ENCODE measurements at regions not wholly inside any gene's neighbourhood (a gene's known extent, or its start where the extent isn't known, plus 50 kb on each side); places are given as distances from the start of the nearest gene placed in this dataset.

DNA sequence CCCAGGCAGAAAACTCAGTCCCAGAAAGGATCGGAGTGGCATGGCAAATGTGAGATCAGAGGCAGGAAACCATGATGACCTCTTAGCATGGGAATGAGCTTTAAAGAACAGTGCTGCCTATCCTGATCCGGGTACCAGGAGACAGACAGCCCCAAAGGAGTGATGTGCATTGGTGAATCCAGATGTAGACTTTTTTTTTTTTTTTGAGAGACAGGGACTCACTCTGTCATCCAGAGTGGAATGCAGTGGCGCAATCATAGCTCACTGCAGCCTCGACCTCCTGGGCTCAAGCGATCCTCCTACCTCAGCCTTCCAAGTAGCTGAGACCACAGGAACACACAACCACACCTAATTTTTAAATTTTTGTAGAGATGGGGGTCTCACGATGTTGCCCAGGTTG is 122.7 kb downstream of the VAPA start:
- Histone ChIP-seq H3F3A (ENCODE audit: insufficient read depth, low read depth) (peaks cover 32% of the 10 kb centered on the region), H3K27me3 (ENCODE audit: insufficient read depth, low read depth) (no peaks in the 10 kb centered on the region), H3K4me2 (peak overlapping the region; percentile 62; the same call in 1 of the 2 replicates), H3K4me3 (no peak overlapping the region), H3K9me3 (ENCODE audit: insufficient read depth, low read depth) (no peaks in the 10 kb centered on the region), H2AFZ (no peak overlapping the region), H3K79me2 (ENCODE audit: low read depth) (no peaks in the 10 kb centered on the region), H3K9me2 (ENCODE audit: insufficient read depth) (no peaks in the 10 kb centered on the region), H3K36me3 (ENCODE audit: low read depth) (no peaks in the 10 kb centered on the region), H3K27ac (peak overlapping the region; percentile 67), H3K4me1 (replicated peaks; ENCODE audit: insufficient read depth) (peaks cover 31% of the 10 kb centered on the region), H4K20me1 (ENCODE audit: insufficient read depth) (no peaks in the 10 kb centered on the region)
- no peak for DNase-seq
- TF ChIP-seq, protein P1, sequence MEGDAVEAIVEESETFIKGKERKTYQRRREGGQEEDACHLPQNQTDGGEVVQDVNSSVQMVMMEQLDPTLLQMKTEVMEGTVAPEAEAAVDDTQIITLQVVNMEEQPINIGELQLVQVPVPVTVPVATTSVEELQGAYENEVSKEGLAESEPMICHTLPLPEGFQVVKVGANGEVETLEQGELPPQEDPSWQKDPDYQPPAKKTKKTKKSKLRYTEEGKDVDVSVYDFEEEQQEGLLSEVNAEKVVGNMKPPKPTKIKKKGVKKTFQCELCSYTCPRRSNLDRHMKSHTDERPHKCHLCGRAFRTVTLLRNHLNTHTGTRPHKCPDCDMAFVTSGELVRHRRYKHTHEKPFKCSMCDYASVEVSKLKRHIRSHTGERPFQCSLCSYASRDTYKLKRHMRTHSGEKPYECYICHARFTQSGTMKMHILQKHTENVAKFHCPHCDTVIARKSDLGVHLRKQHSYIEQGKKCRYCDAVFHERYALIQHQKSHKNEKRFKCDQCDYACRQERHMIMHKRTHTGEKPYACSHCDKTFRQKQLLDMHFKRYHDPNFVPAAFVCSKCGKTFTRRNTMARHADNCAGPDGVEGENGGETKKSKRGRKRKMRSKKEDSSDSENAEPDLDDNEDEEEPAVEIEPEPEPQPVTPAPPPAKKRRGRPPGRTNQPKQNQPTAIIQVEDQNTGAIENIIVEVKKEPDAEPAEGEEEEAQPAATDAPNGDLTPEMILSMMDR (conservative IDR thresholded peaks at IDR 0.05): no peak
- TF ChIP-seq EZH2 (IDR thresholded peaks at IDR 0.05; ENCODE audit: low read depth): no peak
- POLR2A ChIA-PET (ENCODE audit: unreplicated experiment): no interaction called here
- intact Hi-C loops (cut with micrococcal nuclease; ENCODE audit: unreplicated experiment): no loop called here
- BruUV-seq (replicated peaks): no TSS peak
- CTCF ChIA-PET: no interaction called here

DNA sequence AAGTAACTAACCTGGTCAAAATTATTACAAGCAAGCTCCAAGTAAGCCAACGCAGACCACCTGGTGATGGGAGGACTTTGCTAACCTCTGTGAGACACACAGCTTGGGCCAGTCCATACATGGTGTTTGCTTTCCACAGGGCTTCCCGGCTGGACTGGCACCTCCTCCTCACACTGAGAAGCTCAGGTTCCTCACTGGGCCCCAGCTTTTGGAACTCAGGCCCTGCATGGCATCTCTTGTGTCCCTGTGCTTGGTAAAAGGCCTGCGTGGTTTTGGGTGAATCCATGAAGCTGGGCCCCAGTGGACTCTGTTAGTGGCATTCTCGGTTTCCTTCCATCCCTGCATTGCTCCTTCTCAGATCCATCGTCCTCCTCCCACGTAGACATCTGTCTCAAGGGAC is 123.4 kb downstream of the VAPA start:
- DNase-seq: no peak
- Histone ChIP-seq H3K79me2 (ENCODE audit: low read depth) (no peaks in the 10 kb centered on the region), H3K27me3 (ENCODE audit: insufficient read depth, low read depth) (no peaks in the 10 kb centered on the region), H4K20me1 (ENCODE audit: insufficient read depth) (no peaks in the 10 kb centered on the region), H3K4me1 (replicated peaks; ENCODE audit: insufficient read depth) (peaks cover 31% of the 10 kb centered on the region), H3F3A (ENCODE audit: insufficient read depth, low read depth) (peaks cover 32% of the 10 kb centered on the region), H3K27ac (no peak overlapping the region), H3K4me2 (no peak overlapping the region), H3K9me2 (ENCODE audit: insufficient read depth) (no peaks in the 10 kb centered on the region), H2AFZ (no peak overlapping the region), H3K4me3 (no peak overlapping the region), H3K36me3 (ENCODE audit: low read depth) (no peaks in the 10 kb centered on the region), H3K9me3 (ENCODE audit: insufficient read depth, low read depth) (no peaks in the 10 kb centered on the region)
- BruUV-seq (replicated peaks): no TSS peak
- TF ChIP-seq, protein P1 (conservative IDR thresholded peaks at IDR 0.05): no peak
- TF ChIP-seq EZH2 (IDR thresholded peaks at IDR 0.05; ENCODE audit: low read depth): no peak
- intact Hi-C loops (cut with micrococcal nuclease; ENCODE audit: unreplicated experiment): no loop called here
- POLR2A ChIA-PET (ENCODE audit: unreplicated experiment): no interaction called here
- CTCF ChIA-PET: no interaction called here

DNA sequence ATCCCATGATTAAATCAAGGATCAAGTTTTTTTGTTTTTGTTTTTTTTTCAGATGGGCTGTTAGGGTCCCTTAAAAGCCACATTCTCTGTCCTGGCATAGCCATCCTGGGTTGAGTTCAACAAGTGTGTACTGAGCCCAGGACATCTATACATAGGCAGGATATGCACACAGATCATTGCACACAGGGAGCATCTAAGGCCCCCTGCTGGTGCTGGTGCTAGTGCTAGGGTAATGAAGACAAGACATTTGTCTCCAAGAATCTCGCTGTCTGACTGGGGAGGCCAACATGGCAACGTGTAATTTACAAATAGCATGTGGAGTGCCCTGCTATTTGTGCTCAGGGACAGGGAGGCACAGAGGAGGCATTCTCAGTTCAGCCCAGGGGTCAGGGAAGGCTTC is 124.5 kb downstream of the VAPA start:
- H3K4me3 ChIP-seq: no peak overlapping the region
- POLR2A ChIA-PET (ENCODE audit: unreplicated experiment): no interaction called here

More for the DNA sequence above, 124.5 kb downstream of the VAPA start:
- H3K4me2 ChIP-seq: no peak overlapping the region
- TF ChIP-seq EZH2 (IDR thresholded peaks at IDR 0.05; ENCODE audit: low read depth): no peak
- TF ChIP-seq, protein P1 (conservative IDR thresholded peaks at IDR 0.05): no peak
- H3F3A ChIP-seq (ENCODE audit: insufficient read depth, low read depth): peaks cover 32% of the 10 kb centered on the region
- H2AFZ ChIP-seq: no peak overlapping the region
- no peak for DNase-seq
- H3K36me3 ChIP-seq (ENCODE audit: low read depth): no peaks in the 10 kb centered on the region
- intact Hi-C loops (cut with micrococcal nuclease; ENCODE audit: unreplicated experiment): no loop called here
- H3K79me2 ChIP-seq (ENCODE audit: low read depth): no peaks in the 10 kb centered on the region
- H3K27ac ChIP-seq: no peak overlapping the region
- no peaks in the 10 kb centered on the region for H4K20me1 ChIP-seq (ENCODE audit: insufficient read depth)
- H3K9me2 ChIP-seq (ENCODE audit: insufficient read depth): no peaks in the 10 kb centered on the region
- no TSS peak for BruUV-seq (replicated peaks)
- H3K27me3 ChIP-seq (ENCODE audit: insufficient read depth, low read depth): no peaks in the 10 kb centered on the region
- CTCF ChIA-PET: no interaction called here
- 0 out of 2 replicates have a peak, but pooled peaks cover 6% of the 10 kb centered on the region for H3K9me3 ChIP-seq (ENCODE audit: insufficient read depth, low read depth)
- H3K4me1 ChIP-seq (replicated peaks; ENCODE audit: insufficient read depth): peaks cover 31% of the 10 kb centered on the region
